ENCODE measurements at regions not wholly inside any gene's neighbourhood (a gene's known extent, or its start where the extent isn't known, plus 50 kb on each side); places are given as distances from the start of the nearest gene placed in this dataset.

- TF ChIP-seq, protein P1, sequence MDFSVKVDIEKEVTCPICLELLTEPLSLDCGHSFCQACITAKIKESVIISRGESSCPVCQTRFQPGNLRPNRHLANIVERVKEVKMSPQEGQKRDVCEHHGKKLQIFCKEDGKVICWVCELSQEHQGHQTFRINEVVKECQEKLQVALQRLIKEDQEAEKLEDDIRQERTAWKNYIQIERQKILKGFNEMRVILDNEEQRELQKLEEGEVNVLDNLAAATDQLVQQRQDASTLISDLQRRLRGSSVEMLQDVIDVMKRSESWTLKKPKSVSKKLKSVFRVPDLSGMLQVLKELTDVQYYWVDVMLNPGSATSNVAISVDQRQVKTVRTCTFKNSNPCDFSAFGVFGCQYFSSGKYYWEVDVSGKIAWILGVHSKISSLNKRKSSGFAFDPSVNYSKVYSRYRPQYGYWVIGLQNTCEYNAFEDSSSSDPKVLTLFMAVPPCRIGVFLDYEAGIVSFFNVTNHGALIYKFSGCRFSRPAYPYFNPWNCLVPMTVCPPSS (IDR thresholded peaks at IDR 0.05) = no peak
- no peak for TF ChIP-seq NFE2 (CRISPR knock-in tag; IDR thresholded peaks at IDR 0.05)
- no peak for TF ChIP-seq NFIB (CRISPR knock-in tag; IDR thresholded peaks at IDR 0.05; ENCODE audit: borderline replicate concordance)
- TF ChIP-seq IKZF1 (IDR thresholded peaks at IDR 0.05) = no peak
- TF ChIP-seq, protein P2, sequence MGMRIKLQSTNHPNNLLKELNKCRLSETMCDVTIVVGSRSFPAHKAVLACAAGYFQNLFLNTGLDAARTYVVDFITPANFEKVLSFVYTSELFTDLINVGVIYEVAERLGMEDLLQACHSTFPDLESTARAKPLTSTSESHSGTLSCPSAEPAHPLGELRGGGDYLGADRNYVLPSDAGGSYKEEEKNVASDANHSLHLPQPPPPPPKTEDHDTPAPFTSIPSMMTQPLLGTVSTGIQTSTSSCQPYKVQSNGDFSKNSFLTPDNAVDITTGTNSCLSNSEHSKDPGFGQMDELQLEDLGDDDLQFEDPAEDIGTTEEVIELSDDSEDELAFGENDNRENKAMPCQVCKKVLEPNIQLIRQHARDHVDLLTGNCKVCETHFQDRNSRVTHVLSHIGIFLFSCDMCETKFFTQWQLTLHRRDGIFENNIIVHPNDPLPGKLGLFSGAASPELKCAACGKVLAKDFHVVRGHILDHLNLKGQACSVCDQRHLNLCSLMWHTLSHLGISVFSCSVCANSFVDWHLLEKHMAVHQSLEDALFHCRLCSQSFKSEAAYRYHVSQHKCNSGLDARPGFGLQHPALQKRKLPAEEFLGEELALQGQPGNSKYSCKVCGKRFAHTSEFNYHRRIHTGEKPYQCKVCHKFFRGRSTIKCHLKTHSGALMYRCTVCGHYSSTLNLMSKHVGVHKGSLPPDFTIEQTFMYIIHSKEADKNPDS (CRISPR knock-in tag; IDR thresholded peaks at IDR 0.05) = no peak
- peak; percentile 48; the same call in 1 of the 2 replicates for TF ChIP-seq ELF3 (CRISPR knock-in tag; IDR thresholded peaks at IDR 0.05)
- TF ChIP-seq SALL1 (CRISPR knock-in tag; IDR thresholded peaks at IDR 0.05) = peak; percentile 32; the same call in 1 of the 2 replicates
- TF ChIP-seq LCORL (IDR thresholded peaks at IDR 0.05) = no peak
- TF ChIP-seq LCORL (CRISPR knock-in tag; IDR thresholded peaks at IDR 0.05) = no peak; the same call in 1 of the 2 replicates
- TF ChIP-seq ZNF530 (CRISPR knock-in tag; IDR thresholded peaks at IDR 0.05; ENCODE audit: low read depth) = no peak
- no peak for TF ChIP-seq SNAPC2 (CRISPR knock-in tag; IDR thresholded peaks at IDR 0.05)
- no peak for TF ChIP-seq ZNF678 (CRISPR knock-in tag; IDR thresholded peaks at IDR 0.05)
- peak; percentile 17; the same call in 1 of the 2 replicates for TF ChIP-seq IRF2 (CRISPR knock-in tag; IDR thresholded peaks at IDR 0.05)
- no peak for TF ChIP-seq ZNF431 (CRISPR knock-in tag; IDR thresholded peaks at IDR 0.05; ENCODE audit: borderline replicate concordance, low read depth)
- TF ChIP-seq, protein P3, sequence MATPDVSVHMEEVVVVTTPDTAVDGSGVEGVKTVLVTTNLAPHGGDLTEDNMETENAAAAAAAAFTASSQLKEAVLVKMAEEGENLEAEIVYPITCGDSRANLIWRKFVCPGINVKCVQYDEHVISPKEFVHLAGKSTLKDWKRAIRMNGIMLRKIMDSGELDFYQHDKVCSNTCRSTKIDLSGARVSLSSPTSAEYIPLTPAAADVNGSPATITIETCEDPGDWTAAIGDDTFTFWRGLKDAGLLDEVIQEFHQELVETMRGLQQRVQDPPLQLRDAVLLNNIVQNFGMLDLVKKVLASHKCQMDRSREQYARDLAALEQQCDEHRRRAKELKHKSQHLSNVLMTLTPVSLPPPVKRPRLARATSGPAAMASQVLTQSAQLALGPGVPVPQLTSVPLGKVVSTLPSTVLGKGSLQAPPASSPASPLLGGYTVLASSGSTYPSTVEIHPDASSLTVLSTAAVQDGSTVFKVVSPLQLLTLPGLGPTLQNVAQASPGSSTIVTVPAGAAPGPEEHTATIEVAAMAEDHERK (CRISPR knock-in tag; IDR thresholded peaks at IDR 0.05; ENCODE audit: low read depth) = no peak
- no peak for TF ChIP-seq ADNP (CRISPR knock-in tag; IDR thresholded peaks at IDR 0.05)
- TF ChIP-seq SMC3 (IDR thresholded peaks at IDR 0.05; ENCODE audit: low read length) = no peak
- TF ChIP-seq, protein P4, sequence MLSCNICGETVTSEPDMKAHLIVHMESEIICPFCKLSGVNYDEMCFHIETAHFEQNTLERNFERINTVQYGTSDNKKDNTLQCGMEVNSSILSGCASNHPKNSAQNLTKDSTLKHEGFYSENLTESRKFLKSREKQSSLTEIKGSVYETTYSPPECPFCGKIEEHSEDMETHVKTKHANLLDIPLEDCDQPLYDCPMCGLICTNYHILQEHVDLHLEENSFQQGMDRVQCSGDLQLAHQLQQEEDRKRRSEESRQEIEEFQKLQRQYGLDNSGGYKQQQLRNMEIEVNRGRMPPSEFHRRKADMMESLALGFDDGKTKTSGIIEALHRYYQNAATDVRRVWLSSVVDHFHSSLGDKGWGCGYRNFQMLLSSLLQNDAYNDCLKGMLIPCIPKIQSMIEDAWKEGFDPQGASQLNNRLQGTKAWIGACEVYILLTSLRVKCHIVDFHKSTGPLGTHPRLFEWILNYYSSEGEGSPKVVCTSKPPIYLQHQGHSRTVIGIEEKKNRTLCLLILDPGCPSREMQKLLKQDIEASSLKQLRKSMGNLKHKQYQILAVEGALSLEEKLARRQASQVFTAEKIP (CRISPR knock-in tag; IDR thresholded peaks at IDR 0.05; ENCODE audit: borderline replicate concordance) = no peak
- no peak for TF ChIP-seq RFX3 (CRISPR knock-in tag; IDR thresholded peaks at IDR 0.05)
- peak; percentile 42 for TF ChIP-seq ZNF614 (CRISPR knock-in tag; IDR thresholded peaks at IDR 0.05; ENCODE audit: borderline replicate concordance)
- TF ChIP-seq, protein P5, sequence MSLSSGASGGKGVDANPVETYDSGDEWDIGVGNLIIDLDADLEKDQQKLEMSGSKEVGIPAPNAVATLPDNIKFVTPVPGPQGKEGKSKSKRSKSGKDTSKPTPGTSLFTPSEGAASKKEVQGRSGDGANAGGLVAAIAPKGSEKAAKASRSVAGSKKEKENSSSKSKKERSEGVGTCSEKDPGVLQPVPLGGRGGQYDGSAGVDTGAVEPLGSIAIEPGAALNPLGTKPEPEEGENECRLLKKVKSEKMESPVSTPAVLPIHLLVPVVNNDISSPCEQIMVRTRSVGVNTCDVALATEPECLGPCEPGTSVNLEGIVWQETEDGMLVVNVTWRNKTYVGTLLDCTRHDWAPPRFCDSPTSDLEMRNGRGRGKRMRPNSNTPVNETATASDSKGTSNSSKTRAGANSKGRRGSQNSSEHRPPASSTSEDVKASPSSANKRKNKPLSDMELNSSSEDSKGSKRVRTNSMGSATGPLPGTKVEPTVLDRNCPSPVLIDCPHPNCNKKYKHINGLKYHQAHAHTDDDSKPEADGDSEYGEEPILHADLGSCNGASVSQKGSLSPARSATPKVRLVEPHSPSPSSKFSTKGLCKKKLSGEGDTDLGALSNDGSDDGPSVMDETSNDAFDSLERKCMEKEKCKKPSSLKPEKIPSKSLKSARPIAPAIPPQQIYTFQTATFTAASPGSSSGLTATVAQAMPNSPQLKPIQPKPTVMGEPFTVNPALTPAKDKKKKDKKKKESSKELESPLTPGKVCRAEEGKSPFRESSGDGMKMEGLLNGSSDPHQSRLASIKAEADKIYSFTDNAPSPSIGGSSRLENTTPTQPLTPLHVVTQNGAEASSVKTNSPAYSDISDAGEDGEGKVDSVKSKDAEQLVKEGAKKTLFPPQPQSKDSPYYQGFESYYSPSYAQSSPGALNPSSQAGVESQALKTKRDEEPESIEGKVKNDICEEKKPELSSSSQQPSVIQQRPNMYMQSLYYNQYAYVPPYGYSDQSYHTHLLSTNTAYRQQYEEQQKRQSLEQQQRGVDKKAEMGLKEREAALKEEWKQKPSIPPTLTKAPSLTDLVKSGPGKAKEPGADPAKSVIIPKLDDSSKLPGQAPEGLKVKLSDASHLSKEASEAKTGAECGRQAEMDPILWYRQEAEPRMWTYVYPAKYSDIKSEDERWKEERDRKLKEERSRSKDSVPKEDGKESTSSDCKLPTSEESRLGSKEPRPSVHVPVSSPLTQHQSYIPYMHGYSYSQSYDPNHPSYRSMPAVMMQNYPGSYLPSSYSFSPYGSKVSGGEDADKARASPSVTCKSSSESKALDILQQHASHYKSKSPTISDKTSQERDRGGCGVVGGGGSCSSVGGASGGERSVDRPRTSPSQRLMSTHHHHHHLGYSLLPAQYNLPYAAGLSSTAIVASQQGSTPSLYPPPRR (CRISPR knock-in tag; IDR thresholded peaks at IDR 0.05; ENCODE audit: borderline replicate concordance) = no peak
These were observed 105.1 kb upstream of the ADGRF1 start (continued) for GRCh38 chr6:47147175-47147727.
